ENCODE measurements at regions not wholly inside any gene's neighbourhood (a gene's known extent, or its start where the extent isn't known, plus 50 kb on each side); places are given as distances from the start of the nearest gene placed in this dataset.

GRCh38 chr3:148367756-148368155 lies 329.9 kb upstream of the AGTR1 start:
- DNase-seq (no peak), ATAC-seq (ENCODE audit: low read depth) (no peak)
- BruUV-seq (replicated peaks) = no TSS peak
- Histone ChIP-seq H2AK5ac (ENCODE audit: low read depth, low read length) (no peak overlapping the region), H3K27me3 (ENCODE audit: control insufficient read depth, insufficient read depth, low read length) (no peaks in the 10 kb centered on the region), H3K79me1 (ENCODE audit: low read depth in 1 of 2, low read length in 2 of 2) (no peaks in the 10 kb centered on the region), H2BK120ac (ENCODE audit: low read depth, low read length) (no peak overlapping the region), H2AK9ac (replicated peaks; ENCODE audit: low read depth, low read length, poor library complexity) (no peak overlapping the region), H3K4me1 (ENCODE audit: control insufficient read depth, insufficient read depth, low read length) (no peaks in the 10 kb centered on the region), H3K4ac (ENCODE audit: low read depth, low read length) (no peak overlapping the region), H4K20me1 (ENCODE audit: insufficient read depth, low read length) (no peaks in the 10 kb centered on the region), H3K27ac (ENCODE audit: insufficient read depth, low read length) (no peak overlapping the region), H3K23ac (ENCODE audit: low read depth, low read length) (no peak overlapping the region), H3K56ac (ENCODE audit: extremely low read depth, insufficient read depth, low read length) (no peak overlapping the region), H3K9ac (ENCODE audit: low read depth, low read length) (no peak overlapping the region), H2BK20ac (ENCODE audit: low read depth, low read length) (no peak overlapping the region), H3K36me3 (ENCODE audit: control insufficient read depth, insufficient read depth, low read length) (no peaks in the 10 kb centered on the region), H3K14ac (replicated peaks; ENCODE audit: low read depth, low read length) (no peak overlapping the region), H3K4me2 (ENCODE audit: low read depth, low read length) (no peak overlapping the region), H3K4me3 (ENCODE audit: insufficient read depth, low read depth, low read length) (no peak overlapping the region), H2AFZ (replicated peaks; ENCODE audit: low read length, poor library complexity) (no peak overlapping the region), H3K9me1 (ENCODE audit: insufficient read depth, low read length) (no peaks in the 10 kb centered on the region), H4K91ac (ENCODE audit: insufficient read depth, low read depth, low read length) (no peak overlapping the region), H2BK5ac (ENCODE audit: low read depth, low read length, poor library complexity, severe bottlenecking) (no peak overlapping the region), H3K18ac (ENCODE audit: low read depth, low read length) (no peak overlapping the region), H4K5ac (ENCODE audit: low read depth, low read length) (no peak overlapping the region), H3K9me3 (ENCODE audit: control insufficient read depth, insufficient read depth, low read length) (peaks cover 4% of the 10 kb centered on the region; the same call in 1 of the 2 replicates), H4K8ac (ENCODE audit: low read depth in 2 of 2, low read length in 2 of 2) (no peak overlapping the region), H2BK15ac (ENCODE audit: low read depth, low read length) (no peak overlapping the region)
- intact Hi-C loops (cut with micrococcal nuclease) (loop anchor here (10.0 kb wide), 1 partner anchor 293 kb away; no protein-coding TSS in a partner anchor), in situ Hi-C loops (cut with MboI; ENCODE audit: low sequenced_read_pairs) (loop anchor here (10.0 kb wide), 1 partner anchor 53 kb away; no protein-coding TSS in a partner anchor), dilution Hi-C loops (cut with HindIII; ENCODE audit: low sequenced_read_pairs, unreplicated experiment) (no loop called here)
- no CpG with 5 or more reads among the region's 1 CpG for WGBS, 2 experiments (ENCODE audit: extremely low coverage in 2 of 2, insufficient read length in 1 of 2)
- ChIA-PET CTCF (interaction anchor here (0.6 kb wide), 1 partner anchor 30 kb away, joined by 3 read pairs; no protein-coding TSS in a partner anchor), POLR2A (ENCODE audit: unreplicated experiment) (no interaction called here)
- TF ChIP-seq CTCF (conservative IDR thresholded peaks at IDR 0.05; ENCODE audit: low read depth, low read length) (no peak), ELK1 (IDR thresholded peaks at IDR 0.05; ENCODE audit: borderline replicate concordance, low read depth, low read length) (no peak), MXI1 (IDR thresholded peaks at IDR 0.05; ENCODE audit: borderline replicate concordance, low read depth, low read length) (no peak), MAFK (IDR thresholded peaks at IDR 0.05; ENCODE audit: low read depth, low read length) (no peak), BHLHE40 (IDR thresholded peaks at IDR 0.05; ENCODE audit: low read depth, low read length) (no peak), SMC3 (IDR thresholded peaks at IDR 0.05; ENCODE audit: low read depth, low read length) (no peak)

Measured in IMR-90 (cell line).